ENCODE measurements at regions not wholly inside any gene's neighbourhood (a gene's known extent, or its start where the extent isn't known, plus 50 kb on each side); places are given as distances from the start of the nearest gene placed in this dataset.

GRCh38 chr4:43130228-43131021, 237.9 kb downstream of the GRXCR1 start:
- H4K20me1 ChIP-seq (replicated peaks; ENCODE audit: insufficient read depth), result no peaks in the 10 kb centered on the region
- H3K27ac Mint-ChIP-seq, result no peak overlapping the region; the same call in 1 of the 2 replicates
- H3K27ac ChIP-seq (ENCODE audit: low read depth), result no peak overlapping the region; the same call in 1 of the 2 replicates
- DNase-seq (ENCODE audit: low spot score) (peak; percentile 37), ATAC-seq (peak; percentile 79)
- no peaks in the 10 kb centered on the region for H3K79me2 ChIP-seq (replicated peaks; ENCODE audit: insufficient read depth)
- no peak overlapping the region for H3K4me3 ChIP-seq
- H3K9me3 Mint-ChIP-seq, result peaks cover 3% of the 10 kb centered on the region; the same call in 2 of the 3 replicates
- H3K36me3 ChIP-seq (ENCODE audit: insufficient read depth), result no peaks in the 10 kb centered on the region
- no peak overlapping the region for H2AFZ ChIP-seq
- H3K9me2 ChIP-seq (ENCODE audit: insufficient read depth), result peaks cover 3% of the 10 kb centered on the region; the same call in 1 of the 2 replicates
- no peaks in the 10 kb centered on the region for H3K36me3 Mint-ChIP-seq (ENCODE audit: low read depth)
- no peaks in the 10 kb centered on the region for H3F3A ChIP-seq (replicated peaks; ENCODE audit: low read depth)
- H3K27me3 ChIP-seq (ENCODE audit: insufficient read depth), result no peaks in the 10 kb centered on the region
- no peak overlapping the region for H3K4me3 Mint-ChIP-seq
- peak overlapping the region; percentile 23; the same call in 1 of the 2 replicates for H3K4me2 ChIP-seq
- H3K4me1 ChIP-seq (ENCODE audit: insufficient read depth), result peaks cover 21% of the 10 kb centered on the region
- H3K4me1 Mint-ChIP-seq, result peaks cover 18% of the 10 kb centered on the region
- H3K27me3 Mint-ChIP-seq (ENCODE audit: insufficient read depth, low read depth, poor library complexity), result no peaks in the 10 kb centered on the region
- TF ChIP-seq ZNF462 (CRISPR knock-in tag; IDR thresholded peaks at IDR 0.05) (peak; percentile 93), ZNF331 (CRISPR knock-in tag; IDR thresholded peaks at IDR 0.05; ENCODE audit: low read depth) (no peak)

GRCh38 chr4:43132010-43132582, 239.6 kb downstream of the GRXCR1 start:
- Histone ChIP-seq H2AFZ (no peak overlapping the region), H3K9me2 (ENCODE audit: insufficient read depth) (peaks cover 3% of the 10 kb centered on the region; the same call in 1 of the 2 replicates), H3F3A (replicated peaks; ENCODE audit: low read depth) (no peaks in the 10 kb centered on the region), H3K27ac (ENCODE audit: low read depth) (no peak overlapping the region), H3K79me2 (replicated peaks; ENCODE audit: insufficient read depth) (no peaks in the 10 kb centered on the region), H3K27me3 (ENCODE audit: insufficient read depth) (no peaks in the 10 kb centered on the region), H3K4me3 (no peak overlapping the region), H4K20me1 (replicated peaks; ENCODE audit: insufficient read depth) (no peaks in the 10 kb centered on the region), H3K4me2 (no peak overlapping the region), H3K36me3 (ENCODE audit: insufficient read depth) (no peaks in the 10 kb centered on the region), H3K4me1 (ENCODE audit: insufficient read depth) (peaks cover 21% of the 10 kb centered on the region)
- Mint-ChIP-seq H3K27ac (no peak overlapping the region), H3K27me3 (ENCODE audit: insufficient read depth, low read depth, poor library complexity) (no peaks in the 10 kb centered on the region), H3K4me3 (no peak overlapping the region), H3K36me3 (ENCODE audit: low read depth) (no peaks in the 10 kb centered on the region), H3K4me1 (peaks cover 18% of the 10 kb centered on the region), H3K9me3 (peaks cover 3% of the 10 kb centered on the region; the same call in 2 of the 3 replicates)
- ATAC-seq (peak; percentile 62), DNase-seq (ENCODE audit: low spot score) (peak; percentile 85)
- no peak for TF ChIP-seq ZNF331 (CRISPR knock-in tag; IDR thresholded peaks at IDR 0.05; ENCODE audit: low read depth)
- no peak for TF ChIP-seq CREB1 (CRISPR knock-in tag; IDR thresholded peaks at IDR 0.05; ENCODE audit: low read depth)
- TF ChIP-seq ETS1 (IDR thresholded peaks at IDR 0.05), result no peak
- no peak for TF ChIP-seq EZH2 (IDR thresholded peaks at IDR 0.05; ENCODE audit: low read depth, unreplicated experiment)
- TF ChIP-seq ZNF114 (CRISPR knock-in tag; IDR thresholded peaks at IDR 0.05), result no peak
- peak; percentile 85 to 95 for TF ChIP-seq CTCF (conservative IDR thresholded peaks at IDR 0.05; ENCODE audit: low read depth in 2 of 2)
- TF ChIP-seq STAT1 (IDR thresholded peaks at IDR 0.05; ENCODE audit: unreplicated experiment), result no peak

Data from GM23338 (cell line).